HG03575 (cell line): ENCODE measurements at regions not wholly inside any gene's neighbourhood (a gene's known extent, or its start where the extent isn't known, plus 50 kb on each side); places are given as distances from the start of the nearest gene placed in this dataset.
"Not testable (repeated sequence)": the region's sequence is repeated elsewhere in the genome, so short reads cannot be mapped to it uniquely, and the experiment has no call there.

ENCODE experiments used
- ATAC-seq: cut with Tn5 transposase; IDR thresholded peaks from one replicate; pipeline ENCODE4 v1.9.1; 2021; ENCODE audit not compliant: unreplicated experiment, insufficient number of reproducible peaks, low FRiP score; ENCODE audit errors: extremely low read depth

- ATAC-seq: no peak
Measured at GRCh38 chr7:67301667-67302066, 305.0 kb downstream of the TYW1 start.

GRCh38 chr7:67302113-67303039 is 305.7 kb downstream of the TYW1 start:
- ATAC-seq: peak; percentile 72

DNA sequence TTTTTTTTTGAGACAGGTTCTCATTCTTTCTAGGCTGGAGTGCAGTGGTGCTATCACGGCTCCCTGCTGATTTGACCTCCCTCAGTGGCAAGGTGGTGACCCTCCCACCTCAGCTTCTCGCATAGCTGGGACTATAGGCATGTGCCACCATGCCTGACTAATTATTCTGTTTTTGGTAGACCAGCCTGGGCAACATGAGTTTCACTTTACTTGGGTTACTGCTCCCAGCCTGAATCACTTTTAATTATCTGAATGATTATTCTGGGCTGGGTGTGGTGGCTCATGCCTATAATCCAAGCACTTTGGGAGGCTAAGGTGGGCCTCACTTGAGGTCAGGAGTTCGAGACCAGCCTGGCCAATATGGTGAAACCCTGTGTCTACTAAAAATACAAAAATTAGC is 308.2 kb downstream of the TYW1 start:
- ATAC-seq: not testable (repeated sequence)

- ATAC-seq: no peak
Measured at GRCh38 chr7:67306331-67306730, 309.7 kb downstream of the TYW1 start.

DNA sequence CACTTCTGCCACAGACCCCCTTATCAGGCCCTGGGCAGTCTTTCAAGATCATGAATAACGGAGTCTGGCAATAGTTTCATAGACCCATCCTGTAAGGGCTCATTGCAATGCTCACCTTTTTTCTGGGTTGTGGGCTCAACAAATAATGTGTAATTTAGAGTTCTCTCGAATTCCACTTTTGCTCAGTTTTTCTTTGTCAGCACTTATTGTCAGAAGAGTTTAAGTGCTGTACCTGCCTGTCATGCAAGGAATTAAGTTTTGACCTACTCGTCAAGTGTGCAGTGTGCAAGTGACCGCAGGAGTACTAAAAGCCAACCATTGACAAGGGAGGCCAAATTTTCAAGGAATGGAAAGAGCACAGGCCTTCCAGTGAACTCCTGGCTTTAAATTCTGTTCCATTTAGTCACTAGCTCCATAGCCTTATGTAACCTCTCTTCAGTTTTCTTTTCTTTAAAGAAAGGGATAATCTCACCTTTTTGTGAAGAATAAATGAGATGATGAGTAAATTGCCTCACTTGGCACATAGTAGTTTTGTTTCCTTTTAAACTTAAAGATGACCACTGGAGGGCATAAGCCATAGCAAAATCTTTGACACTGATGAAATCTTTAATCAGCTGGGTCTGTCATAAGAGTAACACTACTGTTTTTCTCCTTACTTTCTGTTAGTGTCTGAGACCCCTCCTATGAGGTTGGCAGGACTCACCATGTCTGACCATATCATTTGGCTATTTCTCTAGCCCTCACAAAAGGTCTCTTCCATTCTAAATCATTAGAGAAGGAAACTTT is 313.3 kb downstream of the TYW1 start:
- ATAC-seq: no peak

DNA sequence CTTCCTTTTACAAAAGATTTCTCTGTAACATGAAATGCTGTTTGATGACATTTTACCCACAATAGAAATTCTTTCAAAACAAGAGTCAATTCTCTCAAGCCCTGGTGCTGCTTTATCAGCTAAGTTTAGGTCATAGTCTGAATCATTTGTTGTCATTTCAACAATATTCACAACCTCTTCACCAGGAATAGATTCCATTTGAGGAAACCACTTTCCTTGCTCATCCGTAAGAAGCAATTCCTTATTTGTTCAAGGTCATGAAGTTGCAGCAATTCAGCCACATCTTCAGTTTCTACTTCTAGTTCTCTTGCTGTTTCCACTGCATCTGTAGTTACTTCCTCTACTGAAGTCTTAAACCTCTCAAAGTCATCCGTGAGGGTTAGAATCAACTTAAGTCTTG is 315.3 kb downstream of the TYW1 start:
- ATAC-seq: no peak

DNA sequence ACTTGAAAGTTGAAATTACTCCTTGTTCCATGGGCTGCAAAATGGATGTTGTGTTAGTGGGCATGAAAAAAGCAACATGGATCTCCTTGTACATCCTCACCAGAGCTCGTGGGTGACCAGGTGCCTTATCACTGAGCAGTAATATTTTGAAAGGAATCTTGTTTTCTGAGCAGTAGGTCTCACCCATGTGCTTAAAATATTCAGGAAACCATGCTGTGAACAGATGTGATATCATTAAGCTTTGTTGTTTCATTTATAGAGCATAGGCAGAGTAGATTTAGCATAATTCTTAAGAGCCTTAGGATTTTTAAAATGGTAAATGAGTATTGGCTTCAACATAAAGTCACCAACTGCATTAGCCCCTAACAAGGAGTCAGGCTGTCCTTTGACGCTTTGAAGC is 316.6 kb downstream of the TYW1 start:
- no peak for ATAC-seq

DNA sequence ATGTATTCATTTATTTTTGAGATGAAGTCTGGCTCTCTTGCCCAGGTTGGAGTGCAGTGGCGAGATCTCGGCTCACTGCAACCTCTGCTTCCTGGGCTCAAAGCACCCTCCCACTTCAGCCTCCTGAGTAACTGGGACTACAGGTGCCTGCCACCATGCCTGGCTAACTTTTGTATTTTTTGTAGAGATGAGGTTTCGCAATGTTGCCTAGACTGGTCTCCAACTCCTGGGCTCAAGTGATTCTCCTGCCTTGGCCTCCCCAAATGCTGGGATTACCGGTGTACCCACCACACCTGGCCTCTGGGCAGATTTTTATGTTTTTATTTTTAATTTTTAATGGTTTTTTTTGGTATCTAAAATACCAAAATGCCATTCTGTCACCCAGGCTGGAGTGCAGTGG is 320.3 kb downstream of the TYW1 start:
- not testable (repeated sequence) for ATAC-seq

DNA sequence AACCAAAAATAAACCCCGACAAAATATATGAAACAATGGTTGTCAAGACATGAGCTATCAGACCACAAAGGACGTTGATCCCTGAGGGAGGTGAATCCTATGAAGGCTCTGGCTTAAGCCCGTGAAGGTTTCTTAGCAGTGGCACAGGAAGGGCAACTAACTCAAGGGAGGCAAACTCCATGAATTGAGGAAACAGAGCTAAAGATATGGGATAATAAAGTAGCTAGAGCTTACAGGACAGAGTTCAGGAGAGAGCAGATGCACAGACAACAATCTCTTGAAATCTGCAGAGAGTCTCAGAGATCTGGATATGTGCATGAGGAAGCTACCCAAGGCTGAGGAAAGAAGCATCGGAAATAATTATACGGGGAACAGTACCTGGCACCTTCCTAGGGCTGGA is 331.6 kb downstream of the TYW1 start:
- ATAC-seq: not testable (repeated sequence)

DNA sequence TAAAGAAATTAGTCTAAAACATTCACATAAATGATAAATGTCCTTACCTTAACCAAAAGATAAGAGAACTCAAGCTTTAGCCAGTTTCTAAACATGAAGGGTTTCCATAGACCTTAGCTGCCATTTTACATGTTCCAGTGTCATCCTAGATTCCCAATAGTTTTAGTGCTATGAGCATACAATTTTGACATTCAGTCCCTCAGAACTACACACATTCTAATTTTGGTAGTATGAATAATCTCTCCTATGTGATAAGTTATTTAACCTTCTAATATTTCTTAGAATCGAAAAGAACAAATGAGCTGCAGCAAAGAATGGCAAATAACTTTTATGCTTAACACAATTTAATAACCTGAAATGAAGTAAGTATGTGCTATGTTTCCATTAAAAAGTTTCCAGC is 338.5 kb downstream of the TYW1 start:
- not testable (repeated sequence) for ATAC-seq

GRCh38 chr7:67335663-67336062 is 339.0 kb downstream of the TYW1 start:
- ATAC-seq: not testable (repeated sequence)

DNA sequence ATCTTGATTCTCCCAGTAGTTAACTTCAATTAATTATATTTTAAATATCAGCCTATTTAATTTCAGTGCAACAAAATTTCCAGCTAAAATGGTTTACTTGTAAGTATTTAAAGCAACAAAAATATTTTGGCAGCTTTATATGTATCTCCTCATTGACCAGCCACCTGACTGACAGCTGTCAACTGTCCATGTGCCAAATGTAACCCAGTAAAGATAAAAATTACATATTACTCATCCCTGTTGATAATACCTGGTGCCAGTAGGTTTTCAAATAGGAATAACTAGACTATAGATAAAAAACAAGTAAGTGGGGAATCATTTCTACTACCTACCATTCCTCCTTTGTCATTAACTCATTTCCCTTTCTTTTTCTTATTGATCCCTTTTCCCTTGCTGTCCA is 341.9 kb downstream of the TYW1 start:
- not testable (repeated sequence) for ATAC-seq

- no peak for ATAC-seq
Measured at GRCh38 chr7:67341153-67341768, 344.6 kb downstream of the TYW1 start.

DNA sequence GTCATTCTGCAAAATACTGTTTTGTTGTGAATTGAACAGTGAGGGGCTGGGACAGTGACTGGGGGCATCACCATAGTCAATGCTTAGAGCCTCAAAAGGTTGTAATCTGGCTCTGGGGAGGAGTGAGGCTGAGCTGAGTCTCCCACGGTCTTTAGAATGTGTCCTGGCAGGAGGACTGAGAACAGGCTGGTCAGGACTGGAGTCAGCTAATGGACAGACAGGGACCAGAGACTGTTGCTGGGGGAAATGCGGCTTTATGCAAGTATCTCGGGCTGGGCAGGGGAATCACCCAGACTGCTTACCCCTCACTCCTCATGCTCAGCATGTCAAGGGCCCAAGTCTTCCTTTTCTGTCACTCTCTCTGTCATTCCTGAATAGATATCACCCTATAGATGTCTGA is 346.5 kb downstream of the TYW1 start:
- ATAC-seq: no peak

DNA sequence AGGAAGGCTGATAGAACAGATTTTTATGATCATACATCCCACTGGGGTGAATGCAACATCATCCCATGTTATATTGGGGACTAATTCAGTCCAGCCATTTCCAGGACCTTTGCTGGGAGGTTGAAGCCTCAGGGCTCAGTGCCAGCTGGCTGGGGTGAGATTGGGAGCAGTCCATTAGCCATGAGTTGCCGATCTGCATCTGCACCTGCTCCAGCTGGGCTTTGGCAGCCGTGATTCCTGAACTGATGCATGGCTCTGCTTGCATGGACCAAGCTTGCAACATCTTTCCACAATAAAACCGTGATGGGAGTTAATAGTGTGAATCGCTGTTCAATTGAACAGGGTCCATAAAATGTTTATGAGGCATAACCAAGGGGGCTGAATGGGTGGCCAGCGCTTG is 346.9 kb downstream of the TYW1 start:
- no peak for ATAC-seq

GRCh38 chr7:67344481-67345193 is 348.0 kb downstream of the TYW1 start:
- ATAC-seq: no peak

GRCh38 chr7:67346126-67346525 is 349.5 kb downstream of the TYW1 start:
- ATAC-seq: no peak

GRCh38 chr7:67346876-67347275 is 350.2 kb downstream of the TYW1 start:
- ATAC-seq: no peak

GRCh38 chr7:67348171-67348570 is 351.5 kb downstream of the TYW1 start:
- no peak for ATAC-seq
